Hematopoietic multipotent progenitor cell (in vitro differentiated cells): ENCODE measurements at regions not wholly inside any gene's neighbourhood (a gene's known extent, or its start where the extent isn't known, plus 50 kb on each side); places are given as distances from the start of the nearest gene placed in this dataset.

Experiments used
- DNase-seq, 3 donors: peaks; one replicate each; pipeline ENCODE4 v3.0.0-alpha.2; 2011 to 2015; ENCODE audit warnings: low read depth in 2 of 3, low spot score in 2 of 3

GRCh38 chr12:65546528-65546927 lies 268.0 kb downstream of the MSRB3 start:
- no peak for DNase-seq

- DNase-seq, result peak; percentile 11 to 80 (median 73)
These were observed 267.4 kb upstream of the HMGA2 start for GRCh38 chr12:65556676-65557437.

GRCh38 chr12:65557438-65558181 lies 266.7 kb upstream of the HMGA2 start:
- no peak for DNase-seq

GRCh38 chr12:65560286-65560685 lies 264.0 kb upstream of the HMGA2 start:
- no peak for DNase-seq

GRCh38 chr12:65561798-65562382 lies 262.4 kb upstream of the HMGA2 start:
- DNase-seq, result no peak

GRCh38 chr12:65565601-65566560 lies 258.4 kb upstream of the HMGA2 start:
- DNase-seq, result peak in 2 of 3 donors; percentile 51 to 72

GRCh38 chr12:65566751-65567150 lies 257.5 kb upstream of the HMGA2 start:
- no peak for DNase-seq

GRCh38 chr12:65567820-65568219 lies 256.5 kb upstream of the HMGA2 start:
- DNase-seq, result no peak

GRCh38 chr12:65568517-65568916 lies 255.8 kb upstream of the HMGA2 start:
- DNase-seq, result no peak

- DNase-seq, result no peak
These were observed 253.7 kb upstream of the HMGA2 start for GRCh38 chr12:65570451-65571130.

- DNase-seq, result no peak
These were observed 249.4 kb upstream of the HMGA2 start for GRCh38 chr12:65574867-65575266.

GRCh38 chr12:65584016-65584415 lies 240.3 kb upstream of the HMGA2 start:
- no peak for DNase-seq

- no peak for DNase-seq
These were observed 238.4 kb upstream of the HMGA2 start for GRCh38 chr12:65585648-65586602.

GRCh38 chr12:65586796-65587195 lies 237.5 kb upstream of the HMGA2 start:
- DNase-seq, result no peak

GRCh38 chr12:65590318-65590717 lies 234.0 kb upstream of the HMGA2 start:
- no peak for DNase-seq

- DNase-seq, result no peak
These were observed 231.9 kb upstream of the HMGA2 start for GRCh38 chr12:65592416-65592815.

- DNase-seq, result no peak
These were observed 231.0 kb upstream of the HMGA2 start for GRCh38 chr12:65593239-65593701.

- no peak for DNase-seq
These were observed 229.9 kb upstream of the HMGA2 start for GRCh38 chr12:65594409-65594808.
